Caco-2 (cell line): ENCODE measurements at regions not wholly inside any gene's neighbourhood (a gene's known extent, or its start where the extent isn't known, plus 50 kb on each side); places are given as distances from the start of the nearest gene placed in this dataset.

Experiments used
- BruUV-seq: library from RNA; stranded (reverse); fragments of 400-500 nt; replicated peaks from 2 replicates; lab custom pipeline; 2021; lab: Mats Ljungman, UMichigan
- CTCF ChIA-PET: fragments of 300-600 bp; sonication (Branson Sonifier 250); formaldehyde crosslinking; loops from one replicate; lab custom pipeline; 2022; ENCODE audit warnings: antibody characterized with exemption; lab: Charles Lee
- POLR2A ChIA-PET: fragments of 300-600 bp; sonication (Branson Sonifier 250); formaldehyde crosslinking; loops from one replicate; lab custom pipeline; 2022; ENCODE audit warnings: antibody characterized with exemption; lab: Charles Lee
- DNase-seq, 2 experiments: peaks; one replicate each; pipeline versions ENCODE4 v3.0.0 to v3.0.0-alpha.2; 2020 to 2022
- H3K27me3 ChIP-seq: replicated peaks from 2 replicates; pipeline ENCODE4 v1.6.0; 2011; ENCODE audit warnings: low read length; ENCODE audit not compliant: control insufficient read depth, insufficient read depth
- H3K36me3 ChIP-seq: 2 replicates; pipeline ENCODE4 v1.5.1; 2011; ENCODE audit warnings: low read length; ENCODE audit not compliant: control insufficient read depth, insufficient read depth
- H3K4me1 ChIP-seq: fragments of 250-450 bp; sonication (Bioruptor Pico); 2 replicates; pipeline ENCODE4 v1.5.1; 2020; ENCODE audit warnings: mild to moderate bottlenecking
- H3K4me3 ChIP-seq: 2 replicates; pipeline ENCODE4 v1.5.1; 2011; ENCODE audit warnings: low read depth, mild to moderate bottlenecking, control low read depth, low read length
- H3K9me3 ChIP-seq: fragments of 250-450 bp; sonication (Bioruptor Pico); 2 replicates; pipeline ENCODE4 v1.5.1; 2020; ENCODE audit warnings: mild to moderate bottlenecking, moderate library complexity
- H3K27ac Mint-ChIP-seq: one replicate; pipeline ENCODE4 v1.8.0; 2022; ENCODE audit warnings: mixed read lengths; ENCODE audit not compliant: unreplicated experiment
- H3K27me3 Mint-ChIP-seq: one replicate; pipeline ENCODE4 v1.8.0; 2022; ENCODE audit warnings: mixed read lengths; ENCODE audit not compliant: insufficient read depth, unreplicated experiment
- H3K36me3 Mint-ChIP-seq: one replicate; pipeline ENCODE4 v1.8.0; 2022; ENCODE audit warnings: mild to moderate bottlenecking, mixed read lengths; ENCODE audit not compliant: insufficient read depth, unreplicated experiment
- H3K4me1 Mint-ChIP-seq: one replicate; pipeline ENCODE4 v1.8.0; 2022; ENCODE audit warnings: low read depth, mixed read lengths; ENCODE audit not compliant: unreplicated experiment
- H3K4me3 Mint-ChIP-seq: one replicate; pipeline ENCODE4 v1.8.0; 2022; ENCODE audit warnings: mild to moderate bottlenecking, moderate library complexity, mixed read lengths; ENCODE audit not compliant: unreplicated experiment
- H3K9me3 Mint-ChIP-seq: one replicate; pipeline ENCODE4 v1.8.0; 2022; ENCODE audit warnings: mixed read lengths; ENCODE audit not compliant: unreplicated experiment
- CTCF ChIP-seq, 2 experiments: fragments of 200-600 bp in 1 of 2; IDR thresholded peaks; 1 replicate in 1 of 2; 2 replicates in 1 of 2; pipeline versions ENCODE4 v1.5.1 to v1.8.0; 2011 to 2022; ENCODE audit warnings: antibody characterized with exemption in 1 of 2, control low read depth in 1 of 2, inconsistent platforms in 1 of 2, low read depth in 1 of 2, low read length in 1 of 2, mild to moderate bottlenecking in 1 of 2, moderate library complexity in 1 of 2; ENCODE audit not compliant: insufficient read depth in 1 of 2, severe bottlenecking in 1 of 2, unreplicated experiment in 1 of 2
- intact Hi-C: fragments of 100-400 bp; cut with micrococcal nuclease; formaldehyde crosslinking; loops from one replicate; pipeline ENCODE4 v1.10.0; 2022; ENCODE audit not compliant: unreplicated experiment

- H3K36me3 ChIP-seq = no peaks in the 10 kb centered on the region
- no peak overlapping the region for H3K27ac Mint-ChIP-seq
- ChIA-PET CTCF (interaction anchor here (1.2 to 1.5 kb wide), 2 partner anchors 226 to 430 kb away, joined by 3 to 5 read pairs; no protein-coding TSS in a partner anchor), POLR2A (no interaction called here)
- peaks cover 11% of the 10 kb centered on the region for H3K4me1 Mint-ChIP-seq
- TF ChIP-seq CTCF (IDR thresholded peaks at IDR 0.05; ENCODE audit: insufficient read depth in 1 of 2, low read depth in 1 of 2, low read length in 1 of 2, severe bottlenecking in 1 of 2, unreplicated experiment in 1 of 2) = no peak
- H3K9me3 ChIP-seq = no peaks in the 10 kb centered on the region
- H3K4me3 Mint-ChIP-seq = no peak overlapping the region
- H3K4me1 ChIP-seq = no peaks in the 10 kb centered on the region
- no peaks in the 10 kb centered on the region for H3K36me3 Mint-ChIP-seq
- H3K4me3 ChIP-seq = no peak overlapping the region
- H3K27me3 Mint-ChIP-seq = no peaks in the 10 kb centered on the region
- no peak for DNase-seq
- no peaks in the 10 kb centered on the region for H3K9me3 Mint-ChIP-seq
- intact Hi-C loops = no loop called here
- no peaks in the 10 kb centered on the region for H3K27me3 ChIP-seq
- no TSS peak for BruUV-seq
These were observed 84.3 kb upstream of the PPP2R2B start for GRCh38 chr5:146962801-146963355.

GRCh38 chr5:146965761-146966659, 87.5 kb upstream of the PPP2R2B start:
- peak; percentile 73 to 82 for DNase-seq
- H3K4me1 ChIP-seq = no peaks in the 10 kb centered on the region
- ChIA-PET POLR2A (interaction anchor here (0.5 to 0.6 kb wide), 2 partner anchors 12 to 677 kb away, joined by 3 read pairs; no protein-coding TSS in a partner anchor), CTCF (interaction anchor here (0.6 to 3.1 kb wide), 16 partner anchors 13 to 435 kb away, joined by 3 to 59 read pairs (median 4); no protein-coding TSS in a partner anchor)
- no peak overlapping the region for H3K4me3 Mint-ChIP-seq
- no peaks in the 10 kb centered on the region for H3K36me3 ChIP-seq
- no TSS peak for BruUV-seq
- no peaks in the 10 kb centered on the region for H3K9me3 ChIP-seq
- H3K4me3 ChIP-seq = no peak overlapping the region
- H3K27ac Mint-ChIP-seq = no peak overlapping the region
- H3K36me3 Mint-ChIP-seq = no peaks in the 10 kb centered on the region
- no peaks in the 10 kb centered on the region for H3K27me3 ChIP-seq
- no peaks in the 10 kb centered on the region for H3K27me3 Mint-ChIP-seq
- peaks cover 11% of the 10 kb centered on the region for H3K4me1 Mint-ChIP-seq
- intact Hi-C loops = loop anchor here (1.0 to 2.0 kb wide), 6 partner anchors 147 to 433 kb away; no protein-coding TSS in a partner anchor
- H3K9me3 Mint-ChIP-seq = no peaks in the 10 kb centered on the region
- peak; percentile 71 to 73 for TF ChIP-seq CTCF (IDR thresholded peaks at IDR 0.05; ENCODE audit: insufficient read depth in 1 of 2, low read depth in 1 of 2, low read length in 1 of 2, severe bottlenecking in 1 of 2, unreplicated experiment in 1 of 2)

GRCh38 chr5:146967646-146968045, 89.1 kb upstream of the PPP2R2B start:
- intact Hi-C loops = loop anchor here (2.0 kb wide), 1 partner anchor 149 kb away; no protein-coding TSS in a partner anchor
- Histone ChIP-seq H3K4me1 (no peaks in the 10 kb centered on the region), H3K36me3 (no peaks in the 10 kb centered on the region), H3K9me3 (no peaks in the 10 kb centered on the region), H3K4me3 (no peak overlapping the region), H3K27me3 (no peaks in the 10 kb centered on the region)
- CTCF ChIA-PET = interaction anchor here (0.7 to 3.1 kb wide), 3 partner anchors 208 to 434 kb away, joined by 3 to 59 read pairs (median 3); no protein-coding TSS in a partner anchor
- no peak for DNase-seq
- BruUV-seq = no TSS peak
- Mint-ChIP-seq H3K4me1 (peaks cover 11% of the 10 kb centered on the region), H3K36me3 (no peaks in the 10 kb centered on the region), H3K27me3 (no peaks in the 10 kb centered on the region), H3K4me3 (no peak overlapping the region), H3K9me3 (no peaks in the 10 kb centered on the region), H3K27ac (no peak overlapping the region)
- POLR2A ChIA-PET = interaction anchor here (0.6 kb wide), 1 partner anchor 391 kb away, joined by 3 read pairs; no protein-coding TSS in a partner anchor
- TF ChIP-seq CTCF (IDR thresholded peaks at IDR 0.05; ENCODE audit: insufficient read depth in 1 of 2, low read depth in 1 of 2, low read length in 1 of 2, severe bottlenecking in 1 of 2, unreplicated experiment in 1 of 2) = no peak
